ENCODE measurements at regions not wholly inside any gene's neighbourhood (a gene's known extent, or its start where the extent isn't known, plus 50 kb on each side); places are given as distances from the start of the nearest gene placed in this dataset.
A peak's percentile ranks its signal among the peaks of the same experiment; 100 is the strongest.

- H3K9ac ChIP-seq (ENCODE audit: low read length) = no peak overlapping the region
- no peak overlapping the region for H3K4me3 ChIP-seq (ENCODE audit: low read length)
- H2AFZ ChIP-seq (ENCODE audit: low read depth, low read length) = no peak overlapping the region
- H3K9me3 ChIP-seq (ENCODE audit: insufficient read depth, low read length) = no peaks in the 10 kb centered on the region
- H3K27me3 ChIP-seq (ENCODE audit: low read depth, low read length) = no peaks in the 10 kb centered on the region
- H3K27ac ChIP-seq (ENCODE audit: low read length) = no peak overlapping the region
- no peak overlapping the region for H3K4me2 ChIP-seq (ENCODE audit: low read length)
- TF ChIP-seq EZH2phosphoT487 (IDR thresholded peaks at IDR 0.05; ENCODE audit: low read depth) = no peak
- TF ChIP-seq CTCF (IDR thresholded peaks at IDR 0.05; ENCODE audit: low read depth, low read length) = no peak
- H3K36me3 ChIP-seq (replicated peaks; ENCODE audit: low read depth, low read length) = no peaks in the 10 kb centered on the region
- peaks cover 10% of the 10 kb centered on the region; the same call in 1 of the 2 replicates for H3K4me1 ChIP-seq (ENCODE audit: low read length)
- no peaks in the 10 kb centered on the region for H3K79me2 ChIP-seq (ENCODE audit: low read length)
- H4K20me1 ChIP-seq (ENCODE audit: insufficient read depth, low read length) = no peaks in the 10 kb centered on the region
Measured at GRCh38 chr6:94349227-94349626, 929.9 kb upstream of the EPHA7 start.

- Histone ChIP-seq H3K4me1 (ENCODE audit: low read length) (peaks cover 10% of the 10 kb centered on the region; the same call in 1 of the 2 replicates), H3K79me2 (ENCODE audit: low read length) (no peaks in the 10 kb centered on the region), H3K27ac (ENCODE audit: low read length) (no peak overlapping the region), H3K4me2 (ENCODE audit: low read length) (no peak overlapping the region), H3K27me3 (ENCODE audit: low read depth, low read length) (no peaks in the 10 kb centered on the region), H3K9me3 (ENCODE audit: insufficient read depth, low read length) (no peaks in the 10 kb centered on the region), H3K36me3 (replicated peaks; ENCODE audit: low read depth, low read length) (no peaks in the 10 kb centered on the region), H2AFZ (ENCODE audit: low read depth, low read length) (no peak overlapping the region), H3K9ac (ENCODE audit: low read length) (no peak overlapping the region), H3K4me3 (ENCODE audit: low read length) (no peak overlapping the region), H4K20me1 (ENCODE audit: insufficient read depth, low read length) (no peaks in the 10 kb centered on the region)
- TF ChIP-seq EZH2phosphoT487 (IDR thresholded peaks at IDR 0.05; ENCODE audit: low read depth) = no peak
- TF ChIP-seq CTCF (IDR thresholded peaks at IDR 0.05; ENCODE audit: low read depth, low read length) = no peak
Measured at GRCh38 chr6:94344866-94345265, 925.5 kb upstream of the EPHA7 start.

GRCh38 chr6:94341173-94341572, 921.8 kb upstream of the EPHA7 start:
- H4K20me1 ChIP-seq (ENCODE audit: insufficient read depth, low read length) = no peaks in the 10 kb centered on the region
- H2AFZ ChIP-seq (ENCODE audit: low read depth, low read length) = no peak overlapping the region
- H3K4me2 ChIP-seq (ENCODE audit: low read length) = no peak overlapping the region
- no peaks in the 10 kb centered on the region for H3K9me3 ChIP-seq (ENCODE audit: insufficient read depth, low read length)
- H3K36me3 ChIP-seq (replicated peaks; ENCODE audit: low read depth, low read length) = no peaks in the 10 kb centered on the region
- no peaks in the 10 kb centered on the region for H3K79me2 ChIP-seq (ENCODE audit: low read length)
- no peak overlapping the region for H3K27ac ChIP-seq (ENCODE audit: low read length)
- no peak overlapping the region for H3K4me3 ChIP-seq (ENCODE audit: low read length)
- no peaks in the 10 kb centered on the region for H3K4me1 ChIP-seq (ENCODE audit: low read length)
- TF ChIP-seq EZH2phosphoT487 (IDR thresholded peaks at IDR 0.05; ENCODE audit: low read depth) (no peak), CTCF (IDR thresholded peaks at IDR 0.05; ENCODE audit: low read depth, low read length) (no peak)
- no peaks in the 10 kb centered on the region for H3K27me3 ChIP-seq (ENCODE audit: low read depth, low read length)
- no peak overlapping the region for H3K9ac ChIP-seq (ENCODE audit: low read length)

- Histone ChIP-seq H3K27ac (ENCODE audit: low read length) (no peak overlapping the region), H3K79me2 (ENCODE audit: low read length) (no peaks in the 10 kb centered on the region), H4K20me1 (ENCODE audit: insufficient read depth, low read length) (no peaks in the 10 kb centered on the region), H3K9ac (ENCODE audit: low read length) (no peak overlapping the region), H3K4me2 (ENCODE audit: low read length) (no peak overlapping the region), H3K9me3 (ENCODE audit: insufficient read depth, low read length) (no peaks in the 10 kb centered on the region), H3K4me3 (ENCODE audit: low read length) (no peak overlapping the region), H3K4me1 (ENCODE audit: low read length) (no peaks in the 10 kb centered on the region), H2AFZ (ENCODE audit: low read depth, low read length) (no peak overlapping the region), H3K27me3 (ENCODE audit: low read depth, low read length) (no peaks in the 10 kb centered on the region), H3K36me3 (replicated peaks; ENCODE audit: low read depth, low read length) (no peaks in the 10 kb centered on the region)
- no peak for TF ChIP-seq EZH2phosphoT487 (IDR thresholded peaks at IDR 0.05; ENCODE audit: low read depth)
- TF ChIP-seq CTCF (IDR thresholded peaks at IDR 0.05; ENCODE audit: low read depth, low read length) = peak; percentile 52
Measured at GRCh38 chr6:94323853-94324252, 904.5 kb upstream of the EPHA7 start.

All from OCI-LY3 (cell line).